KMS-11 (cell line): ENCODE measurements at regions not wholly inside any gene's neighbourhood (a gene's known extent, or its start where the extent isn't known, plus 50 kb on each side); places are given as distances from the start of the nearest gene placed in this dataset.
"Not testable (repeated sequence)": the region's sequence is repeated elsewhere in the genome, so short reads cannot be mapped to it uniquely, and the experiment has no call there.

ENCODE experiments used
- H2AFZ ChIP-seq: fragments of 200-600 bp; sonication (generic); 2 replicates; pipeline ENCODE4 v1.6.1; 2016; ENCODE audit warnings: antibody characterized with exemption, mixed run types, low read depth
- H3K27ac ChIP-seq: fragments of 200-600 bp; sonication (generic); 2 replicates; pipeline ENCODE4 v1.6.1; 2016; ENCODE audit warnings: mild to moderate bottlenecking, mixed run types
- H3K27me3 ChIP-seq: fragments of 200-600 bp; sonication (generic); 2 replicates; pipeline ENCODE4 v1.6.1; 2017; ENCODE audit warnings: mild to moderate bottlenecking, low read depth, mixed run types, moderate library complexity; ENCODE audit not compliant: insufficient read depth
- H3K36me3 ChIP-seq: fragments of 200-600 bp; sonication (generic); 2 replicates; pipeline ENCODE4 v1.6.1; 2017; ENCODE audit warnings: mild to moderate bottlenecking, mixed run types; ENCODE audit not compliant: insufficient read depth
- H3K4me1 ChIP-seq: fragments of 200-600 bp; sonication (generic); 2 replicates; pipeline ENCODE4 v1.6.1; 2016; ENCODE audit warnings: mild to moderate bottlenecking, low read depth, mixed run types; ENCODE audit not compliant: poor library complexity, severe bottlenecking
- H3K4me2 ChIP-seq: fragments of 200-600 bp; sonication (generic); 2 replicates; pipeline ENCODE4 v1.7.0; 2016; ENCODE audit warnings: mild to moderate bottlenecking, mixed run types
- H3K4me3 ChIP-seq: fragments of 200-600 bp; sonication (generic); IDR thresholded peaks from 2 replicates; pipeline ENCODE4 v1.6.1; 2017; ENCODE audit warnings: low read depth, low read length, mixed read lengths; ENCODE audit not compliant: insufficient read depth
- H3K79me2 ChIP-seq: fragments of 200-600 bp; sonication (generic); 2 replicates; pipeline ENCODE4 v1.6.1; 2016; ENCODE audit warnings: low read depth, mixed run types; ENCODE audit not compliant: insufficient read depth
- H3K9ac ChIP-seq: fragments of 200-600 bp; sonication (generic); 2 replicates; pipeline ENCODE4 v1.6.1; 2016; ENCODE audit warnings: mild to moderate bottlenecking, mixed run types
- H4K20me1 ChIP-seq: fragments of 200-600 bp; sonication (generic); 2 replicates; pipeline ENCODE4 v1.6.1; 2016; ENCODE audit warnings: mild to moderate bottlenecking, mixed run types; ENCODE audit not compliant: insufficient read depth
- TF ChIP-seq, protein P1 (sequence below): fragments of 200-600 bp; sonication (generic); conservative IDR thresholded peaks from 2 replicates; pipeline ENCODE4 v1.6.1; 2017; ENCODE audit warnings: low read depth, mild to moderate bottlenecking, antibody characterized with exemption, low read length, moderate library complexity, mixed read lengths

DNA sequence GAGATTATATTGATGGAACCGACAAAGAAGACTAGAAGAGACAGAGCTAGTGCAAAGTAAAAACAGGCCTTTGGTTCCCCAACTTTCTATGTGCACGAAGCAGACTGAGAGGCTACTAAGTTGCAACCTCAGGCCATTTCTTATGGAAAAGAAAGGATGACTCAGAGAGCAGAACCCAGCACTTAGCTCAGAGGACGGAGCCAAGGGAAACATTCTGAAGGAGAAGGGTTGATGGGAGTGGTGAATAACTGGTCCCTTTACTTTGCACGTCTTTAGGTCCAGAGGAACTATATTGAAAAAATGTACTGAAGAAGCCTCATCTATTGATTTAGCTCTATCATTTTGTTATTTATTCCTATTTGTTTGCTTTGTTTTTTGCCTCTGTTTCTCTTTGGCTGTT is 182.1 kb downstream of the CPE start:
- H3K79me2 ChIP-seq: no peaks in the 10 kb centered on the region
- H3K4me3 ChIP-seq: no peak overlapping the region
- H3K27ac ChIP-seq: no peak overlapping the region
- H2AFZ ChIP-seq: no peak overlapping the region
- TF ChIP-seq, protein P1, sequence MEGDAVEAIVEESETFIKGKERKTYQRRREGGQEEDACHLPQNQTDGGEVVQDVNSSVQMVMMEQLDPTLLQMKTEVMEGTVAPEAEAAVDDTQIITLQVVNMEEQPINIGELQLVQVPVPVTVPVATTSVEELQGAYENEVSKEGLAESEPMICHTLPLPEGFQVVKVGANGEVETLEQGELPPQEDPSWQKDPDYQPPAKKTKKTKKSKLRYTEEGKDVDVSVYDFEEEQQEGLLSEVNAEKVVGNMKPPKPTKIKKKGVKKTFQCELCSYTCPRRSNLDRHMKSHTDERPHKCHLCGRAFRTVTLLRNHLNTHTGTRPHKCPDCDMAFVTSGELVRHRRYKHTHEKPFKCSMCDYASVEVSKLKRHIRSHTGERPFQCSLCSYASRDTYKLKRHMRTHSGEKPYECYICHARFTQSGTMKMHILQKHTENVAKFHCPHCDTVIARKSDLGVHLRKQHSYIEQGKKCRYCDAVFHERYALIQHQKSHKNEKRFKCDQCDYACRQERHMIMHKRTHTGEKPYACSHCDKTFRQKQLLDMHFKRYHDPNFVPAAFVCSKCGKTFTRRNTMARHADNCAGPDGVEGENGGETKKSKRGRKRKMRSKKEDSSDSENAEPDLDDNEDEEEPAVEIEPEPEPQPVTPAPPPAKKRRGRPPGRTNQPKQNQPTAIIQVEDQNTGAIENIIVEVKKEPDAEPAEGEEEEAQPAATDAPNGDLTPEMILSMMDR: no peak
- no peaks in the 10 kb centered on the region for H3K36me3 ChIP-seq
- H3K27me3 ChIP-seq: no peaks in the 10 kb centered on the region
- no peak overlapping the region for H3K4me2 ChIP-seq
- H4K20me1 ChIP-seq: no peaks in the 10 kb centered on the region
- H3K4me1 ChIP-seq: no peaks in the 10 kb centered on the region
- no peak overlapping the region for H3K9ac ChIP-seq

DNA sequence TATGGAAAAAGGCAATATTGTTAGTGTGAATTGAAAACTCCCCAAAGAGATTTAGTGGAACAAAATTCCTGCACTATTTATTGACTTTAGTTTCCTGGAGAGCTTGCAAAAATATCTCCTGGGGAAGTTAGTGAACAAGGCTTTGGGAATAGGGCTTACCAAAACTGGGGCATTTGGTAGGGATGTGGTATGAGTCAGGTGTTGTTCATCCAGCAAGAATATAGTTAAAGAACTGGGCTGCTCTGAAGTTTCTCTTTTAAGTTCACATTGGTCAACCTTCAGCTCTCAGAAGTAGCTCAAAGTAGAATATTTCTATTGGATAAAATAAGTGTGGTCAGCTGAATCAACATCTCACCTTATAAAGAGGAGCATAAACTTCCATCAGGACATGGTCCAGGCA is 185.0 kb downstream of the CPE start:
- Histone ChIP-seq H3K36me3 (no peaks in the 10 kb centered on the region), H3K4me1 (no peaks in the 10 kb centered on the region), H3K79me2 (no peaks in the 10 kb centered on the region), H3K4me2 (no peak overlapping the region), H2AFZ (no peak overlapping the region), H3K27ac (no peak overlapping the region), H3K9ac (no peak overlapping the region), H4K20me1 (no peaks in the 10 kb centered on the region), H3K27me3 (no peaks in the 10 kb centered on the region), H3K4me3 (no peak overlapping the region)
- TF ChIP-seq, protein P1: no peak

DNA sequence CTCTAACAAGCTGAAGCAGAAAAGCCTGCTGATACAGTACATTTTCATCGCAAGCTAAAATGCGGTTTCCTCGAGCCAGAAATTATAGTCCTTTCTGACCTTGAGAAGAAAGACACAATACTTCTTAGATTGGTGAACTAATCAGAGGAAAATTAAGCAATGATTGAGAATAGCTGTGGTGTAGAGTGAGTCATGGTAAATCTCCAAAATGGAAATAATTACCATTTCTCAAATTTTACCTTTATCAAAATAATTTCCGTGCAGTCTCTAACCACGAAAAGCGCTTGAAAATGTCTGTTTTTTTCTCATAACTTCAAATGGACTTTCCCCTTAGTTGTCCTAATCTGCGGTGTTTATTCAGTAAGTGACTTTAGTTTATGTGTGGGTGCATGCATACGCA is 190.2 kb downstream of the CPE start:
- Histone ChIP-seq H3K36me3 (no peaks in the 10 kb centered on the region), H3K4me1 (no peaks in the 10 kb centered on the region), H4K20me1 (no peaks in the 10 kb centered on the region), H3K27me3 (no peaks in the 10 kb centered on the region), H3K9ac (no peak overlapping the region), H3K4me3 (no peak overlapping the region), H3K27ac (no peak overlapping the region), H3K4me2 (no peak overlapping the region), H3K79me2 (no peaks in the 10 kb centered on the region), H2AFZ (no peak overlapping the region)
- TF ChIP-seq, protein P1: no peak

DNA sequence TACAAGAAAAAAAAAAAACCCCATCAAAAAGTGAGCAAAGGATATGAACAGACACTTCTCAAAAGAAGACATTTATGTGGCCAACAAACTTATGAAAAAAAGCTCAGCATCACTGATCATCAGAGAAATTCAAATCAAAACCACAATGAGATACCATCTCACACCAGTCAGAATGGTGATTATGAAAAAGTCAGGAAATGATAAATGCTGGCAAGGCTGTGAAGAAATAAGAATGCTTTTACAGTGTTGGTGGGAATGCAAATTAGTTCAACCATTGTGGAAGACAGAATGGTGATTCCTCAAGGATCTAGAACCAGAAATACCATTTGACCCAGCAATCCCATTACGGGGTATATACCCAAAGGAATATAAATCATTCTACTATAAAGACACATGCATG is 192.7 kb downstream of the CPE start:
- H4K20me1 ChIP-seq, H2AFZ ChIP-seq, H3K36me3 ChIP-seq, H3K79me2 ChIP-seq, H3K4me2 ChIP-seq, H3K9ac ChIP-seq, H3K27me3 ChIP-seq, H3K4me1 ChIP-seq, H3K4me3 ChIP-seq, H3K27ac ChIP-seq: not testable (repeated sequence)

DNA sequence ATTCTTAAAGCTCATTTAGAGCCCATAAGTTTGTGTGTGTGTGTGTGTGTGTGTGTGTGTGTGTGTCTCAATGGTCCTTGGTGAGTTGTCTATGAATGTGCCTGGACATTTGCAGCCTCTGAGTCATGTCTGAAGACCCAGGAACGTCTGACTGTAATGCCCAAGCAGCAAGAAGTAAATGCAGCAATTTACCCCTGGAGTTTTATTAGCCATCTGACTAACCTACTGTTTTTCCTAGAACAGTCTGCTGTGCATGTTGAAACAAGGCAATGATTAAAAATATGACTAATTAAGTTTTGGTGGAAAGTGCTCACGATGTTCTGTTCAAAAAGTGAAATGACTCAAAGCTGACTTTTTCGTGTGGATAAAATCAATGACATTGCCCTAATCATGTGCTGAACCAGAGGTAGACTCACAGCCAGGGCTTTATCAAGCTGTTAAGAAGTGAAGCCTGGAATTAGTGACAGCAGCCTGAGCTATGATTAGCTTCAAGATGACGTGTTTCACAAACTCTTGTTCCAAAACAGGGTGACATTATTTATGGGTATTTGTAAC is 201.6 kb downstream of the CPE start:
- TF ChIP-seq, protein P1: no peak
- H3K27ac ChIP-seq: no peak overlapping the region
- no peak overlapping the region for H3K9ac ChIP-seq
- no peaks in the 10 kb centered on the region for H3K27me3 ChIP-seq
- no peaks in the 10 kb centered on the region for H3K79me2 ChIP-seq
- H3K4me1 ChIP-seq: peaks cover 18% of the 10 kb centered on the region
- H3K36me3 ChIP-seq: no peaks in the 10 kb centered on the region
- no peaks in the 10 kb centered on the region for H4K20me1 ChIP-seq
- no peak overlapping the region for H3K4me3 ChIP-seq
- H3K4me2 ChIP-seq: no peak overlapping the region
- H2AFZ ChIP-seq: no peak overlapping the region
